Right lobe of liver (tissue), 6 donors: ENCODE measurements at regions not wholly inside any gene's neighbourhood (a gene's known extent, or its start where the extent isn't known, plus 50 kb on each side); places are given as distances from the start of the nearest gene placed in this dataset.

Source experiments
- ATAC-seq, 4 donors: fragments of 200-7000 bp; cut with Tn5 transposase; one replicate each; pipeline ENCODE4 v1.9.1; 2020; ENCODE audit warnings: mild to moderate bottlenecking in 4 of 4, moderate library complexity in 4 of 4
- DNase-seq, 3 donors: peaks; one replicate each; pipeline ENCODE4 v3.0.0-alpha.2; 2020
- H3K27ac ChIP-seq, 3 donors: fragments of 200-600 bp; one replicate each; pipeline ENCODE4 v1.8.0; 2022
- H3K27me3 ChIP-seq, 2 donors: fragments of 200-600 bp; one replicate each; pipeline ENCODE4 v1.8.0; 2022
- H3K36me3 ChIP-seq, 4 donors: fragments of 200-600 bp; sonication (generic) in 1 of 4; one replicate each; pipeline versions ENCODE4 v1.5.1 to v1.8.0; 2017 to 2022; ENCODE audit warnings: control low read depth in 1 of 4
- H3K4me1 ChIP-seq, 4 donors: fragments of 200-600 bp; sonication (generic) in 1 of 4; one replicate each; pipeline versions ENCODE4 v1.5.1 to v1.8.0; 2017 to 2022; ENCODE audit warnings: control low read depth in 1 of 4
- H3K4me3 ChIP-seq, 3 donors: fragments of 200-600 bp; one replicate each; pipeline ENCODE4 v1.8.0; 2022
- H3K9me3 ChIP-seq, 4 donors: fragments of 200-600 bp; sonication (generic) in 1 of 4; one replicate each; pipeline versions ENCODE4 v1.5.1 to v1.8.0; 2017 to 2022; ENCODE audit warnings: control low read depth in 1 of 4
- CTCF ChIP-seq, 4 donors: fragments of 200-600 bp in 3 of 4; fragments of 450-650 bp in 1 of 4; IDR thresholded peaks; one replicate each; pipeline versions ENCODE4 v1.5.1 to v1.8.0; 2016 to 2022; ENCODE audit warnings: antibody characterized with exemption in 4 of 4, mild to moderate bottlenecking in 2 of 4
- POLR2A ChIP-seq: fragments of 450-650 bp; IDR thresholded peaks from one replicate; pipeline ENCODE4 v1.6.1; 2017; ENCODE audit warnings: antibody characterized with exemption, mild to moderate bottlenecking
- whole genome bisulfite sequencing: methylation state at CpG from one replicate; pipeline ENCODE4 v1.1.6; 2018; ENCODE audit warnings: low coverage, low lambda C conversion rate; ENCODE audit not compliant: insufficient coverage; ENCODE audit errors: missing lambda C conversion rate; 5-methylcytosine and 5-hydroxymethylcytosine counted together
- intact Hi-C, 2 donors: fragments of 100-400 bp; cut with DNase I; formaldehyde crosslinking; loops; one replicate each; pipeline versions ENCODE4 v1.11.2 to v1.14.1; 2022
- donor health status: DM: no; HTN: yes; CAD: no.
- donor health status: DM: no; HTN: no; CAD: no.
- donor health status: DM: no; HTN: no; CAD: no.
- donor health status: DM: no; HTN: yes; CAD: no.
- donor health status: DM: no; HTN: yes; CAD: no.

GRCh38 chr15:79653533-79653932, 221.4 kb downstream of the MINAR1 start:
- H3K36me3 ChIP-seq = no peaks in the 10 kb centered on the region
- no peak for ATAC-seq
- no peak for DNase-seq
- no peaks in the 10 kb centered on the region for H3K9me3 ChIP-seq
- H3K27ac ChIP-seq = no peak overlapping the region
- H3K4me3 ChIP-seq = no peak overlapping the region
- intact Hi-C loops = no loop called here
- H3K4me1 ChIP-seq = peaks cover 0 to 35% (median 10%) of the 10 kb centered on the region in 4 donors
- 30% methylated on average over 1 of the region's 1 CpG for WGBS
- H3K27me3 ChIP-seq = no peaks in the 10 kb centered on the region
- no peak for TF ChIP-seq CTCF (IDR thresholded peaks at IDR 0.05)
- no peak for TF ChIP-seq POLR2A

GRCh38 chr15:79656151-79657000, 224.2 kb downstream of the MINAR1 start:
- Histone ChIP-seq H3K4me3 (no peak overlapping the region), H3K36me3 (no peaks in the 10 kb centered on the region), H3K9me3 (no peaks in the 10 kb centered on the region), H3K4me1 (peaks cover 0 to 40% (median 10%) of the 10 kb centered on the region in 4 donors), H3K27me3 (no peaks in the 10 kb centered on the region), H3K27ac (peak overlapping the region; percentile 39 to 91 (median 72))
- intact Hi-C loops = no loop called here
- DNase-seq (peak in 1 of 3 donors; percentile 53), ATAC-seq (peak; percentile 75 to 86 (median 79))
- 35% methylated on average over 5 of the region's 5 CpGs for WGBS
- TF ChIP-seq POLR2A (no peak), CTCF (IDR thresholded peaks at IDR 0.05) (no peak)

- WGBS = 14% methylated on average over 2 of the region's 2 CpGs
- Histone ChIP-seq H3K4me3 (no peak overlapping the region), H3K9me3 (no peaks in the 10 kb centered on the region), H3K27me3 (no peaks in the 10 kb centered on the region), H3K27ac (peak overlapping the region; percentile 45 to 91 (median 72)), H3K4me1 (peaks cover 0 to 41% (median 10%) of the 10 kb centered on the region in 4 donors), H3K36me3 (no peaks in the 10 kb centered on the region)
- DNase-seq = peak in 1 of 3 donors; percentile 53
- peak; percentile 75 to 81 (median 79) for ATAC-seq
- TF ChIP-seq CTCF (IDR thresholded peaks at IDR 0.05) (no peak), POLR2A (no peak)
- intact Hi-C loops = no loop called here
These were observed 225.6 kb downstream of the MINAR1 start for GRCh38 chr15:79657722-79658121.

GRCh38 chr15:79659691-79660090, 227.6 kb downstream of the MINAR1 start:
- no peak for TF ChIP-seq CTCF (IDR thresholded peaks at IDR 0.05)
- no peak for TF ChIP-seq POLR2A
- Histone ChIP-seq H3K27ac (no peak overlapping the region), H3K27me3 (no peaks in the 10 kb centered on the region), H3K4me3 (no peak overlapping the region), H3K4me1 (peaks cover 0 to 37% (median 10%) of the 10 kb centered on the region in 4 donors), H3K36me3 (no peaks in the 10 kb centered on the region), H3K9me3 (no peaks in the 10 kb centered on the region)
- DNase-seq (no peak), ATAC-seq (no peak)
- intact Hi-C loops = no loop called here
- WGBS = 92% methylated on average over 2 of the region's 2 CpGs
